SK-N-SH (cell line): ENCODE measurements at regions not wholly inside any gene's neighbourhood (a gene's known extent, or its start where the extent isn't known, plus 50 kb on each side); places are given as distances from the start of the nearest gene placed in this dataset.
A peak's percentile ranks its signal among the peaks of the same experiment; 100 is the strongest.

Source experiments
- CTCF ChIA-PET: fragments of 300-600, 350-600 bp; formaldehyde crosslinking; extraction: SDS; loops from one replicate; lab custom pipeline; 2021; lab: Yijun Ruan, JAX
- POLR2A ChIA-PET: fragments of 350-600 bp; sonication (Branson Sonifier 250); formaldehyde crosslinking; extraction: SDS; loops from one replicate; lab custom pipeline; 2020; ENCODE audit warnings: antibody characterized with exemption, inconsistent platforms; lab: Yijun Ruan, JAX
- DNase-seq: peaks from one replicate; pipeline ENCODE4 v3.0.0; 2012
- H2AFZ ChIP-seq: fragments of 200-600 bp; sonication (generic); 2 replicates; pipeline ENCODE4 v1.8.1; 2016; ENCODE audit warnings: antibody characterized with exemption, mild to moderate bottlenecking, low read depth
- H3F3A ChIP-seq: fragments of 200-600 bp; sonication (generic); replicated peaks from 2 replicates; pipeline ENCODE3; 2016; ENCODE audit warnings: antibody characterized with exemption, mild to moderate bottlenecking; ENCODE audit not compliant: insufficient read depth
- H3K27ac ChIP-seq, 2 experiments: fragments of 200-500 bp in 1 of 2; fragments of 200-600 bp in 1 of 2; sonication (Bioruptor generic) in 1 of 2; sonication (generic), shearing (Covaris generic) in 1 of 2; 2 replicates each; pipeline versions ENCODE4 v1.5.1 to v1.6.1; 2014 to 2016; ENCODE audit warnings: low read depth in 2 of 2, inconsistent platforms in 1 of 2, low read length in 1 of 2, mild to moderate bottlenecking in 1 of 2, mixed read lengths in 1 of 2
- H3K27me3 ChIP-seq: fragments of 200-600 bp; sonication (generic), shearing (Covaris generic); 2 replicates; pipeline ENCODE4 v1.6.1; 2016; ENCODE audit warnings: mixed run types; ENCODE audit not compliant: insufficient read depth
- H3K36me3 ChIP-seq, 2 experiments: fragments of 200-500 bp in 1 of 2; fragments of 200-600 bp in 1 of 2; sonication (Bioruptor generic) in 1 of 2; sonication (generic) in 1 of 2; replicated peaks in 1 of 2; 2 replicates each; pipeline versions ENCODE3 to v1.5.1; 2014 to 2016; ENCODE audit warnings: low read length in 1 of 2, mild to moderate bottlenecking in 1 of 2; ENCODE audit not compliant: insufficient read depth in 2 of 2, control insufficient read depth in 1 of 2
- H3K4me1 ChIP-seq, 2 experiments: fragments of 200-500 bp in 1 of 2; fragments of 200-600 bp in 1 of 2; sonication (Bioruptor generic) in 1 of 2; sonication (generic), shearing (Covaris generic) in 1 of 2; 2 replicates each; pipeline versions ENCODE4 v1.5.1 to v1.6.1; 2014 to 2016; ENCODE audit warnings: low read depth in 1 of 2, low read length in 1 of 2, mixed run types in 1 of 2; ENCODE audit not compliant: insufficient read depth in 2 of 2, control insufficient read depth in 1 of 2
- H3K4me2 ChIP-seq: fragments of 200-600 bp; sonication (generic), shearing (Covaris generic); 2 replicates; pipeline ENCODE4 v1.6.1; 2017; ENCODE audit warnings: mixed run types
- H3K4me3 ChIP-seq, 2 experiments: fragments of 200-500 bp in 1 of 2; fragments of 200-600 bp in 1 of 2; sonication (Bioruptor generic) in 1 of 2; sonication (generic), shearing (Covaris generic) in 1 of 2; 2 replicates each; pipeline versions ENCODE4 v1.5.1 to v1.8.1; 2014 to 2016; ENCODE audit warnings: low read depth in 2 of 2, inconsistent platforms in 1 of 2, low read length in 1 of 2, mild to moderate bottlenecking in 1 of 2, mixed read lengths in 1 of 2, moderate library complexity in 1 of 2
- H3K79me2 ChIP-seq: fragments of 200-600 bp; sonication (generic); 2 replicates; pipeline ENCODE4 v1.8.1; 2017; ENCODE audit warnings: mild to moderate bottlenecking; ENCODE audit not compliant: insufficient read depth
- H3K9ac ChIP-seq: fragments of 200-600 bp; sonication (generic); 2 replicates; pipeline ENCODE4 v1.6.1; 2017; ENCODE audit warnings: mixed run types
- H3K9me2 ChIP-seq: fragments of 200-600 bp; sonication (generic); 2 replicates; pipeline ENCODE4 v1.6.1; 2017; ENCODE audit warnings: mixed run types
- H3K9me3 ChIP-seq: fragments of 200-600 bp; sonication (generic); 2 replicates; pipeline ENCODE4 v1.6.1; 2017; ENCODE audit warnings: mixed run types, mild to moderate bottlenecking, moderate library complexity
- H4K20me1 ChIP-seq: fragments of 200-600 bp; sonication (generic); 2 replicates; pipeline ENCODE4 v1.6.1; 2017; ENCODE audit warnings: mild to moderate bottlenecking, mixed run types; ENCODE audit not compliant: insufficient read depth
- ELF1 ChIP-seq: IDR thresholded peaks from 2 replicates; pipeline ENCODE4 v1.4.0; 2012
- EP300 ChIP-seq, 2 experiments: IDR thresholded peaks; 2 replicates each; pipeline versions ENCODE4 v1.4.0 to v1.6.1; 2012; ENCODE audit warnings: borderline replicate concordance in 1 of 2, low read depth in 1 of 2, low read length in 1 of 2
- FOXM1 ChIP-seq: IDR thresholded peaks from 2 replicates; pipeline ENCODE4 v1.4.0; 2012; ENCODE audit warnings: low read depth, mild to moderate bottlenecking
- GATA2 ChIP-seq: sonication (generic); formaldehyde crosslinking; IDR thresholded peaks from 2 replicates; pipeline ENCODE4 v1.5.0; 2020; ENCODE audit warnings: mild to moderate bottlenecking, missing genetic modification reagents
- NFIC ChIP-seq: IDR thresholded peaks from 2 replicates; pipeline ENCODE4 v1.4.0; 2012; ENCODE audit warnings: borderline replicate concordance
- NRF1 ChIP-seq: IDR thresholded peaks from 2 replicates; pipeline ENCODE4 v1.6.1; 2012; ENCODE audit warnings: low read depth, mild to moderate bottlenecking, low read length
- RAD21 ChIP-seq: IDR thresholded peaks from 2 replicates; pipeline ENCODE4 v1.6.1; 2012; ENCODE audit warnings: mild to moderate bottlenecking, low read length
- RCOR1 ChIP-seq: fragments of 150-350 bp; IDR thresholded peaks from 2 replicates; pipeline ENCODE4 v1.6.1; 2017; ENCODE audit warnings: antibody characterized with exemption, low read length
- SMC3 ChIP-seq: IDR thresholded peaks from 2 replicates; pipeline ENCODE4 v1.6.1; 2012; ENCODE audit warnings: low read depth, low read length, improper control_type of control experiment
- TAF1 ChIP-seq: IDR thresholded peaks from 2 replicates; pipeline ENCODE4 v1.6.1; 2012; ENCODE audit warnings: low read depth, mild to moderate bottlenecking, low read length, moderate library complexity, borderline replicate concordance
- YY1 ChIP-seq: IDR thresholded peaks from 2 replicates; pipeline ENCODE4 v1.4.0; 2012; ENCODE audit warnings: low read depth, mild to moderate bottlenecking
- WGBS: methylation state at CpG from one replicate; pipeline ENCODE4 v1.1.6; 2017; ENCODE audit warnings: low lambda C conversion rate; 5-methylcytosine and 5-hydroxymethylcytosine counted together
- TF ChIP-seq, protein P1 (sequence below): IDR thresholded peaks from 2 replicates; pipeline ENCODE4 v1.4.0; 2012; ENCODE audit warnings: low read depth
- TF ChIP-seq, protein P2 (sequence below): IDR thresholded peaks from 2 replicates; pipeline ENCODE4; 2012
- TF ChIP-seq, protein P3 (sequence below): IDR thresholded peaks from 2 replicates; pipeline ENCODE4 v1.4.0; 2012; ENCODE audit warnings: low read depth, borderline replicate concordance
- TF ChIP-seq, protein P4 (sequence below): fragments of 150-350 bp; IDR thresholded peaks from 2 replicates; pipeline ENCODE4 v1.6.1; 2017; ENCODE audit warnings: antibody characterized with exemption, low read length, low read depth, borderline replicate concordance

DNA sequence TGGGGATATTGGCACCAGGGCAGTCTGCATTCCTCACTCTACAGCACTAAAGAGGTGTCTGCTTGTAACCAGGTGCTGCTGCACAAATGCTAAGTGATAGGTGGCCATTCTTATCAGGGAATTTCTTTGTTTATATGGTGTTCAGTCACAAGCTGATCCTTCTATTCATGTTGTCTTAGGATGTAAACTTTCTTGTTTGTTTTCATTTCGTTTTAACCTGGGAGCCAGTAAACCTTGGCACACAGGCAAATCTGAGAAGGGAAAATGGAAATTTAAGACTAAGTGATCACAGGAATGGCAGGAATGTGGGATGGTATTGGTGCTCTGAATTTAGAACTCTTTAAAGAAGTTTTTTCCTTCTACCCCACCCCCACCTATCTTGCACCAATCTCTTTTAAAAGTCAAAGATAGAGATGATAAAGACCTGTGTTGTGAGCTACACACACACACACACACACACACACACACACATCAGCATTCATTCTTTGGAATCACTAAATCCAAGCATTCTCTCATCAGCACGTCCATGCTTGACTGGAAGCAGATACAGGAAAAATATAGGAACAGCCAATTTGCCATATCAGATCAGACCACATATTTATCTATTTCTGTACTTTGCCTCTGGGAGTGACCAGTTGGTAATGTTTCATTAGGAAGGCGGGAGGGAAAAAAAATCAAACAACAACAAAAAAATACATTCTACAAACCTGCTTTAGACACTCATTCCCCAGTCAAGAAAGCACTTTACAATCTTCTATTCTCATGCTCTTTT, 451.4 kb upstream of the ADGRL2 start:
- ChIA-PET CTCF (no interaction called here), POLR2A (no interaction called here)
- WGBS: 60% methylated on average over 3 of the region's 3 CpGs
- no peak overlapping the region for H3K4me2 ChIP-seq
- no peak for TF ChIP-seq FOXM1
- TF ChIP-seq RCOR1: peak; percentile 57; the same call in 1 of the 2 replicates
- no peak for TF ChIP-seq NRF1
- peak in 1 of 2 experiments; percentile 78; a peak in 2 of 4 replicates for TF ChIP-seq EP300 (IDR thresholded peaks at IDR 0.05; ENCODE audit: borderline replicate concordance in 1 of 2, low read depth in 1 of 2, low read length in 1 of 2)
- TF ChIP-seq GATA2 (CRISPR knock-in tag): peak; percentile 78
- H3K79me2 ChIP-seq: no peaks in the 10 kb centered on the region
- no peaks in the 10 kb centered on the region for H3K9me2 ChIP-seq
- no peak overlapping the region for H3K4me3 ChIP-seq
- H3K27ac ChIP-seq: peak overlapping the region in 1 of 2 experiments; percentile 53; a peak in 2 of 4 replicates
- H4K20me1 ChIP-seq: no peaks in the 10 kb centered on the region
- H3K4me1 ChIP-seq: peaks cover 0 to 20% of the 10 kb centered on the region in 2 experiments; a peak in 2 of 4 replicates
- no peak overlapping the region for H2AFZ ChIP-seq
- H3K9me3 ChIP-seq: no peaks in the 10 kb centered on the region
- peak; percentile 6 for DNase-seq
- no peaks in the 10 kb centered on the region for H3F3A ChIP-seq
- no peaks in the 10 kb centered on the region for H3K36me3 ChIP-seq
- no peaks in the 10 kb centered on the region for H3K27me3 ChIP-seq
- H3K9ac ChIP-seq: no peak overlapping the region

DNA sequence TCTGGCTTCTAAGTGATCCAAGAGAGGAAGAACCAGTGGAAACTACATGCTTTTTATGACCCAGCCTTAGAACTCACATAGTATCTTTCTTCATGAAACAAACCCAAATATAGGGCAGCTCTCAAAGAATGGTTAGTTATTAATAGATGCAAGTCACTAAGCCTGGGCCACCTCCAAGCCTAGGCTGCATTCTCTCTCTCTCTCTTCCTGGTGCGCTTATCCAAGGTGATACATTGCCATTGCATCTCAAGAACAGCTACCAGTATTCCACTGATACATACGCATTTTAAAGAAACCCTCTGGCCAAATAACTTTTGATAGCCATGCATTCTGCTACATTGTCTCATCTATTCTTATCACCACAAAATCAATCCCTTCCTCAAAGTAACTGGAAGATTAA, 455.6 kb upstream of the ADGRL2 start:
- H3K4me2 ChIP-seq: no peak overlapping the region
- H2AFZ ChIP-seq: no peak overlapping the region
- H3K4me3 ChIP-seq: no peak overlapping the region
- H3K9ac ChIP-seq: no peak overlapping the region
- ChIA-PET POLR2A (no interaction called here), CTCF (interaction anchor here (1.7 kb wide), 1 partner anchor 17 kb away, joined by 3 read pairs; no protein-coding TSS in a partner anchor)
- H3K27me3 ChIP-seq: no peaks in the 10 kb centered on the region
- no peak for DNase-seq
- H3K9me2 ChIP-seq: no peaks in the 10 kb centered on the region
- no peak overlapping the region for H3K27ac ChIP-seq
- no peaks in the 10 kb centered on the region for H3K9me3 ChIP-seq
- H3K36me3 ChIP-seq: no peaks in the 10 kb centered on the region
- 87% methylated on average over 2 of the region's 2 CpGs for WGBS
- H3K4me1 ChIP-seq: peaks cover 0 to 16% of the 10 kb centered on the region in 2 experiments; a peak in 2 of 4 replicates
- no peaks in the 10 kb centered on the region for H3F3A ChIP-seq
- H4K20me1 ChIP-seq: no peaks in the 10 kb centered on the region
- no peak for TF ChIP-seq ELF1
- TF ChIP-seq, protein P1, sequence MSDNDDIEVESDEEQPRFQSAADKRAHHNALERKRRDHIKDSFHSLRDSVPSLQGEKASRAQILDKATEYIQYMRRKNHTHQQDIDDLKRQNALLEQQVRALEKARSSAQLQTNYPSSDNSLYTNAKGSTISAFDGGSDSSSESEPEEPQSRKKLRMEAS: no peak
- TF ChIP-seq, protein P2, sequence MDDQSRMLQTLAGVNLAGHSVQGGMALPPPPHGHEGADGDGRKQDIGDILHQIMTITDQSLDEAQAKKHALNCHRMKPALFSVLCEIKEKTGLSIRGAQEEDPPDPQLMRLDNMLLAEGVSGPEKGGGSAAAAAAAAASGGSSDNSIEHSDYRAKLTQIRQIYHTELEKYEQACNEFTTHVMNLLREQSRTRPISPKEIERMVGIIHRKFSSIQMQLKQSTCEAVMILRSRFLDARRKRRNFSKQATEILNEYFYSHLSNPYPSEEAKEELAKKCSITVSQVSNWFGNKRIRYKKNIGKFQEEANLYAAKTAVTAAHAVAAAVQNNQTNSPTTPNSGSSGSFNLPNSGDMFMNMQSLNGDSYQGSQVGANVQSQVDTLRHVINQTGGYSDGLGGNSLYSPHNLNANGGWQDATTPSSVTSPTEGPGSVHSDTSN: no peak
- no peaks in the 10 kb centered on the region for H3K79me2 ChIP-seq

DNA sequence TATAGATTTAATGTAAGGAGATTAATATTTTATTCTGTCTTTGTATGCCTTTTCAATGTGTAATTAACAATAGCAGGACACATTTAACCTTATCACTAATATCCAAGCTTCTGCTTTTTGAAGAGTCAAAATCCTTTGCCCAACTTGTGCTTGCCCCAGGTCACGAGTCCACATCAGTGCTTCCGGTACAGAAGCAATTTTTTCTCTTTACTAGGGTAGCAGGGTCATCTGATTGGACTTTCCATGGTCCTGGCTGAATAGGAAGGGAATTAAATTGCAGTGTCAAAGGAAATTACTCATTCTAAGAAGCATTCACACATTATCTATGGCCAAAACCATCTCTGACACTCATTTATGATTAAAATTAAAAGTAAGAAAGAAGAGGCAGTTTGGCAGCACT, 460.5 kb upstream of the ADGRL2 start:
- Histone ChIP-seq H3K27me3 (no peaks in the 10 kb centered on the region), H3K9me3 (no peaks in the 10 kb centered on the region), H3K36me3 (no peaks in the 10 kb centered on the region), H3K79me2 (no peaks in the 10 kb centered on the region), H3F3A (no peaks in the 10 kb centered on the region), H4K20me1 (no peaks in the 10 kb centered on the region), H3K27ac (no peak overlapping the region; a peak in 1 of 4 replicates), H2AFZ (peak overlapping the region; percentile 13; the same call in 1 of the 2 replicates), H3K9ac (no peak overlapping the region), H3K4me3 (no peak overlapping the region), H3K4me2 (no peak overlapping the region), H3K9me2 (no peaks in the 10 kb centered on the region), H3K4me1 (peaks cover 0 to 3% of the 10 kb centered on the region in 2 experiments; a peak in 1 of 4 replicates)
- DNase-seq: no peak
- CTCF ChIA-PET: interaction anchor here (0.6 to 1.2 kb wide), 3 partner anchors 8 to 227 kb away, joined by 3 to 5 read pairs (median 4); no protein-coding TSS in a partner anchor
- POLR2A ChIA-PET: no interaction called here
- WGBS: 58% methylated on average over 2 of the region's 2 CpGs
- no peak for TF ChIP-seq TAF1
- TF ChIP-seq, protein P3, sequence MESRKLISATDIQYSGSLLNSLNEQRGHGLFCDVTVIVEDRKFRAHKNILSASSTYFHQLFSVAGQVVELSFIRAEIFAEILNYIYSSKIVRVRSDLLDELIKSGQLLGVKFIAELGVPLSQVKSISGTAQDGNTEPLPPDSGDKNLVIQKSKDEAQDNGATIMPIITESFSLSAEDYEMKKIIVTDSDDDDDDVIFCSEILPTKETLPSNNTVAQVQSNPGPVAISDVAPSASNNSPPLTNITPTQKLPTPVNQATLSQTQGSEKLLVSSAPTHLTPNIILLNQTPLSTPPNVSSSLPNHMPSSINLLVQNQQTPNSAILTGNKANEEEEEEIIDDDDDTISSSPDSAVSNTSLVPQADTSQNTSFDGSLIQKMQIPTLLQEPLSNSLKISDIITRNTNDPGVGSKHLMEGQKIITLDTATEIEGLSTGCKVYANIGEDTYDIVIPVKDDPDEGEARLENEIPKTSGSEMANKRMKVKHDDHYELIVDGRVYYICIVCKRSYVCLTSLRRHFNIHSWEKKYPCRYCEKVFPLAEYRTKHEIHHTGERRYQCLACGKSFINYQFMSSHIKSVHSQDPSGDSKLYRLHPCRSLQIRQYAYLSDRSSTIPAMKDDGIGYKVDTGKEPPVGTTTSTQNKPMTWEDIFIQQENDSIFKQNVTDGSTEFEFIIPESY: no peak
- no peak for TF ChIP-seq FOXM1
- TF ChIP-seq NFIC: no peak
- 0 out of 4 replicates have a peak, but pooled peaks of 1 of the 2 experiments have one; percentile 23 for TF ChIP-seq EP300 (IDR thresholded peaks at IDR 0.05; ENCODE audit: borderline replicate concordance in 1 of 2, low read depth in 1 of 2, low read length in 1 of 2)
- no peak for TF ChIP-seq RAD21
- TF ChIP-seq YY1: no peak
- no peak for TF ChIP-seq NRF1
- TF ChIP-seq, protein P4, sequence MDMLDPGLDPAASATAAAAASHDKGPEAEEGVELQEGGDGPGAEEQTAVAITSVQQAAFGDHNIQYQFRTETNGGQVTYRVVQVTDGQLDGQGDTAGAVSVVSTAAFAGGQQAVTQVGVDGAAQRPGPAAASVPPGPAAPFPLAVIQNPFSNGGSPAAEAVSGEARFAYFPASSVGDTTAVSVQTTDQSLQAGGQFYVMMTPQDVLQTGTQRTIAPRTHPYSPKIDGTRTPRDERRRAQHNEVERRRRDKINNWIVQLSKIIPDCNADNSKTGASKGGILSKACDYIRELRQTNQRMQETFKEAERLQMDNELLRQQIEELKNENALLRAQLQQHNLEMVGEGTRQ: no peak
- TF ChIP-seq SMC3: no peak
- peak; percentile 9; the same call in 1 of the 2 replicates for TF ChIP-seq GATA2 (CRISPR knock-in tag)
- no peak for TF ChIP-seq ELF1
